Keratinocyte (primary cell): ENCODE measurements at regions not wholly inside any gene's neighbourhood (a gene's known extent, or its start where the extent isn't known, plus 50 kb on each side); places are given as distances from the start of the nearest gene placed in this dataset.

ENCODE experiments used
- DNase-seq: peaks from one replicate; pipeline ENCODE4 v3.0.0-alpha.2; 2011; ENCODE audit warnings: low read depth, missing footprints, low spot score
- FAIRE-seq: peaks from 2 replicates; lab custom pipeline; 2011; peaks lifted over from hg19 to GRCh38; lab: Jason Lieb, UNC
- H2AFZ ChIP-seq: 2 replicates; pipeline ENCODE4 v1.6.0; 2012; ENCODE audit warnings: low read length, control low read depth, inconsistent platforms; ENCODE audit not compliant: control insufficient read depth
- H3K27ac ChIP-seq: 2 replicates; pipeline ENCODE4 v1.5.1; 2011; ENCODE audit warnings: low read length; ENCODE audit not compliant: control insufficient read depth, insufficient read depth
- H3K27me3 ChIP-seq: 3 replicates; pipeline ENCODE4 v1.6.0; 2011; ENCODE audit warnings: low read length; ENCODE audit not compliant: control insufficient read depth, insufficient read depth; ENCODE audit errors: extremely low read depth
- H3K36me3 ChIP-seq, 2 experiments: 2 replicates in 1 of 2; 3 replicates in 1 of 2; pipeline ENCODE4 v1.5.1; 2011; ENCODE audit warnings: low read length in 2 of 2, mild to moderate bottlenecking in 1 of 2; ENCODE audit not compliant: control insufficient read depth in 2 of 2, insufficient read depth in 2 of 2; ENCODE audit errors: extremely low read depth in 1 of 2
- H3K4me1 ChIP-seq: 3 replicates; pipeline ENCODE4 v1.5.1; 2011; ENCODE audit warnings: low read length; ENCODE audit not compliant: control insufficient read depth, insufficient read depth; ENCODE audit errors: extremely low read depth
- H3K4me2 ChIP-seq: 3 replicates; pipeline ENCODE4 v1.6.0; 2011; ENCODE audit warnings: low read depth, low read length; ENCODE audit not compliant: control insufficient read depth, insufficient read depth; ENCODE audit errors: extremely low read depth
- H3K4me3 ChIP-seq, 3 experiments: fragments of 200-600 bp in 1 of 3; sonication (generic) in 1 of 3; 2 replicates in 2 of 3; 3 replicates in 1 of 3; pipeline ENCODE4 v1.5.1; 2011 to 2016; ENCODE audit warnings: low read length in 3 of 3, mild to moderate bottlenecking in 3 of 3, control low read depth in 2 of 3, inconsistent platforms in 1 of 3, low read depth in 1 of 3, mixed read lengths in 1 of 3, mixed run types in 1 of 3, moderate library complexity in 1 of 3; ENCODE audit not compliant: control insufficient read depth in 2 of 3, insufficient read depth in 2 of 3; ENCODE audit errors: extremely low read depth in 1 of 3
- H3K79me2 ChIP-seq: 2 replicates; pipeline ENCODE4 v1.6.0; 2012; ENCODE audit warnings: low read length; ENCODE audit not compliant: control insufficient read depth, insufficient read depth
- H3K9ac ChIP-seq: 3 replicates; pipeline ENCODE4 v1.6.0; 2011; ENCODE audit warnings: low read length; ENCODE audit not compliant: control insufficient read depth, insufficient read depth; ENCODE audit errors: extremely low read depth
- H3K9me1 ChIP-seq: 3 replicates; pipeline ENCODE4 v1.6.0; 2011; ENCODE audit warnings: low read length; ENCODE audit not compliant: control insufficient read depth, insufficient read depth; ENCODE audit errors: extremely low read depth
- H3K9me3 ChIP-seq: 2 replicates; pipeline ENCODE4 v1.5.1; 2012; ENCODE audit warnings: low read depth, low read length; ENCODE audit not compliant: control insufficient read depth
- H4K20me1 ChIP-seq: 3 replicates; pipeline ENCODE4 v1.6.0; 2011; ENCODE audit warnings: low read length; ENCODE audit not compliant: control insufficient read depth, insufficient read depth; ENCODE audit errors: extremely low read depth
- CTCF ChIP-seq, 3 experiments: IDR thresholded peaks in 1 of 3; conservative IDR thresholded peaks in 1 of 3; optimal IDR thresholded peaks in 1 of 3; 2 replicates in 2 of 3; 3 replicates in 1 of 3; pipeline versions ENCODE3 to v1.5.1; 2011; ENCODE audit warnings: low read length in 3 of 3, mild to moderate bottlenecking in 3 of 3, moderate library complexity in 2 of 3, control low read depth in 1 of 3, inconsistent platforms in 1 of 3; ENCODE audit not compliant: insufficient read depth in 2 of 3; ENCODE audit errors: extremely low read depth in 1 of 3
- EZH2 ChIP-seq: IDR thresholded peaks from one replicate; pipeline ENCODE4 v1.6.1; 2012; ENCODE audit warnings: inconsistent platforms, mild to moderate bottlenecking, low read length, moderate library complexity
- dilution Hi-C: fragments of 300-500 bp; cut with MboI; formaldehyde crosslinking; loops from one replicate; pipeline ENCODE4 v1.7.0; 2020; ENCODE audit warnings: low sequenced_read_pairs; ENCODE audit not compliant: extremely low pct_ligation_motif_present

GRCh38 chr10:44788147-44789129 lies 122.7 kb upstream of the TMEM72 start:
- Histone ChIP-seq H3K27ac (no peak overlapping the region), H3K9me3 (no peaks in the 10 kb centered on the region), H3K9me1 (no peaks in the 10 kb centered on the region), H3K36me3 (no peaks in the 10 kb centered on the region), H3K4me2 (no peak overlapping the region), H4K20me1 (no peaks in the 10 kb centered on the region), H3K79me2 (no peaks in the 10 kb centered on the region), H3K4me3 (no peak overlapping the region), H2AFZ (no peak overlapping the region), H3K27me3 (no peaks in the 10 kb centered on the region), H3K4me1 (no peaks in the 10 kb centered on the region), H3K9ac (no peak overlapping the region)
- no peak for DNase-seq
- FAIRE-seq = no peak
- dilution Hi-C loops = no loop called here
- TF ChIP-seq CTCF (optimal IDR thresholded peaks at IDR 0.05 in 1 of 3, IDR thresholded peaks at IDR 0.05 in 1 of 3, conservative IDR thresholded peaks at IDR 0.05 in 1 of 3; ENCODE audit: extremely low read depth in 1 of 3, insufficient read depth in 2 of 3, low read length in 3 of 3) (no peak), EZH2 (no peak)

DNA sequence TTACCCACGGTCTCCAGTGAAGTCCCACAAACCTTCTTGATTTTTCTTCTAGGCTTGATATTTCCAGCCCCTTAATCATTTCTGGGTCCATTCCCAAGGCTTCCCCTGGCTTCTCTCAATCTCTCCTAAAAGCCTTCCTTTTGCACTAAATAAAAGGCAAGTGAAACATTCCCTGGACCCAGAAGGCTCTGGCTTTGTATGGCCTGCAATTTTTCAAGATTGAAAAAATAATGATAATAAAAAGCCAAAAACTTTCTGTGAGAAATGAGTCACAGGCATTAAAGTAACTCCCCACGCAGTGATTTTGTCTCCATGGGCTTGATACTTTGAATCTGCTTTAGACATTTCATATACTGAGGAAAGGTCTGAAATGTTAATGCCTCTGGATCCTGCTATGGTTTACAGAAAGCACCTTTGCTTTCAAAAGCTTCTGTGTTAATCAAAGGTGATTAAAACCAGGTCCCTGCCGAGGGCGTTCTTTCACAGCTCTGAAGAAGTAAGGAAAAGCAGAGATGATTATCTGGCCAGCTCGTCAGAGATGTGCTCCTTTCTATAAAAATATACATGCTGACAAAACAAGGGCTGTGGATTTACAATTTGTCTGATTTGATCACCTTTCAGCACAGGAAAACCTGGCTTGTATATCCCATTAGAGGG lies 118.9 kb upstream of the TMEM72 start:
- Histone ChIP-seq H3K4me3 (no peak overlapping the region), H3K27me3 (no peaks in the 10 kb centered on the region), H3K36me3 (no peaks in the 10 kb centered on the region), H3K9me3 (no peaks in the 10 kb centered on the region), H3K27ac (no peak overlapping the region), H4K20me1 (no peaks in the 10 kb centered on the region), H3K4me1 (no peaks in the 10 kb centered on the region), H3K79me2 (no peaks in the 10 kb centered on the region), H3K4me2 (no peak overlapping the region), H3K9ac (no peak overlapping the region), H3K9me1 (no peaks in the 10 kb centered on the region), H2AFZ (no peak overlapping the region)
- FAIRE-seq (no peak), DNase-seq (no peak)
- TF ChIP-seq EZH2 = no peak
- TF ChIP-seq CTCF (optimal IDR thresholded peaks at IDR 0.05 in 1 of 3, IDR thresholded peaks at IDR 0.05 in 1 of 3, conservative IDR thresholded peaks at IDR 0.05 in 1 of 3; ENCODE audit: extremely low read depth in 1 of 3, insufficient read depth in 2 of 3, low read length in 3 of 3) = no peak
- dilution Hi-C loops = no loop called here
